K562 (cell line): ENCODE measurements at regions not wholly inside any gene's neighbourhood (a gene's known extent, or its start where the extent isn't known, plus 50 kb on each side); places are given as distances from the start of the nearest gene placed in this dataset.

Experiments
- ATAC-seq: fragments of 200-7000 bp; cut with Tn5 transposase; 3 replicates; pipeline ENCODE4 v1.9.1; 2020; ENCODE audit warnings: moderate library complexity
- BruUV-seq: library from RNA; stranded (reverse); fragments of 400-500 nt; replicated peaks from 2 replicates; lab custom pipeline; 2021; lab: Mats Ljungman, UMichigan
- CTCF ChIA-PET: fragments of 300-600 bp; formaldehyde crosslinking; extraction: SDS; loops from one replicate; lab custom pipeline; 2021; ENCODE audit warnings: low intra/inter-chr PET ratio; lab: Yijun Ruan, JAX
- POLR2A ChIA-PET: fragments of 300-600, 350-650 bp; sonication (Branson Sonifier 250); formaldehyde crosslinking; extraction: SDS; loops from one replicate; lab custom pipeline; 2021; ENCODE audit warnings: antibody characterized with exemption, inconsistent platforms; lab: Yijun Ruan, JAX
- DNase-seq, 4 experiments: peaks; one replicate each; pipeline versions ENCODE4 v3.0.0 to v3.0.0-alpha.2; 2011 to 2018; ENCODE audit warnings: low spot score in 3 of 4, mixed read lengths in 3 of 4; ENCODE audit errors: extremely low read depth in 1 of 4
- FAIRE-seq: peaks from 2 replicates; lab custom pipeline; 2011; peaks lifted over from hg19 to GRCh38; lab: Jason Lieb, UNC
- H2AFZ ChIP-seq: 2 replicates; pipeline ENCODE4 v1.6.0; 2011; ENCODE audit warnings: low read depth, low read length, control low read depth, inconsistent platforms
- H3K27ac ChIP-seq: fragments of 200-600 bp; 3 replicates; pipeline ENCODE4 v1.8.0; 2011; ENCODE audit warnings: low read depth, mild to moderate bottlenecking, control low read depth, inconsistent platforms, low read length, moderate library complexity, mixed read lengths; ENCODE audit errors: extremely low read depth
- H3K27me3 ChIP-seq, 2 experiments: fragments of 300-600 bp in 1 of 2; 2 replicates in 1 of 2; 3 replicates in 1 of 2; pipeline versions ENCODE4 v1.6.0 to v1.8.0; 2011; ENCODE audit warnings: inconsistent platforms in 2 of 2, low read length in 2 of 2, mild to moderate bottlenecking in 1 of 2, mixed read lengths in 1 of 2, moderate library complexity in 1 of 2; ENCODE audit not compliant: control insufficient read depth in 2 of 2, insufficient read depth in 2 of 2
- H3K36me3 ChIP-seq: fragments of 300-600 bp; 3 replicates; pipeline ENCODE4 v1.8.0; 2011; ENCODE audit warnings: mild to moderate bottlenecking, low read length, inconsistent platforms; ENCODE audit not compliant: control insufficient read depth, insufficient read depth
- H3K4me1 ChIP-seq, 2 experiments: fragments of 200-600 bp in 1 of 2; replicated peaks in 1 of 2; 2 replicates in 1 of 2; 3 replicates in 1 of 2; pipeline versions ENCODE4 v1.5.1 to v1.8.0; 2011; ENCODE audit warnings: inconsistent platforms in 2 of 2, low read length in 2 of 2, mild to moderate bottlenecking in 1 of 2, mixed read lengths in 1 of 2, moderate library complexity in 1 of 2; ENCODE audit not compliant: control insufficient read depth in 2 of 2, insufficient read depth in 2 of 2
- H3K4me2 ChIP-seq: 2 replicates; pipeline ENCODE4 v1.6.1; 2011; ENCODE audit warnings: low read length, control low read depth, inconsistent platforms, mixed read lengths; ENCODE audit not compliant: insufficient read depth
- H3K4me3 ChIP-seq: fragments of 200-600 bp; sonication (generic), shearing (Covaris generic); 2 replicates; pipeline ENCODE4 v1.5.1; 2016; ENCODE audit warnings: control low read depth, inconsistent platforms
- H3K79me2 ChIP-seq: fragments of 200-600 bp; 3 replicates; pipeline ENCODE4 v1.8.0; 2011; ENCODE audit warnings: low read length, inconsistent platforms; ENCODE audit not compliant: control insufficient read depth, insufficient read depth
- H3K9ac ChIP-seq, 2 experiments: 2 replicates each; pipeline versions ENCODE4 v1.6.0 to v1.6.1; 2011; ENCODE audit warnings: low read depth in 2 of 2, low read length in 2 of 2, control low read depth in 1 of 2, inconsistent platforms in 1 of 2, mild to moderate bottlenecking in 1 of 2, mixed read lengths in 1 of 2; ENCODE audit not compliant: insufficient read depth in 1 of 2
- H3K9me1 ChIP-seq: one replicate; pipeline ENCODE4 v1.6.0; 2011; ENCODE audit warnings: inconsistent platforms, mild to moderate bottlenecking, low read length, moderate library complexity; ENCODE audit not compliant: control insufficient read depth, insufficient read depth
- H3K9me3 ChIP-seq: replicated peaks from 2 replicates; pipeline ENCODE4 v1.5.1; 2011; ENCODE audit warnings: low read depth, low read length, inconsistent platforms; ENCODE audit not compliant: control insufficient read depth, insufficient read depth
- H4K20me1 ChIP-seq: replicated peaks from 2 replicates; pipeline ENCODE4 v1.6.1; 2011; ENCODE audit warnings: low read length, inconsistent platforms, mixed read lengths; ENCODE audit not compliant: control insufficient read depth, insufficient read depth
- BMI1 ChIP-seq: fragments of 150-350 bp; IDR thresholded peaks from 2 replicates; pipeline ENCODE4 v1.6.1; 2014; ENCODE audit warnings: low read length
- CBX3 ChIP-seq, 2 experiments: IDR thresholded peaks; 1 replicate in 1 of 2; 2 replicates in 1 of 2; pipeline ENCODE4 v1.6.1; 2012; ENCODE audit warnings: inconsistent platforms in 2 of 2, low read length in 2 of 2, borderline replicate concordance in 1 of 2, control low read depth in 1 of 2
- FOXM1 ChIP-seq, 2 experiments: fragments of 450-650 bp in 1 of 2; sonication (generic) in 1 of 2; formaldehyde crosslinking in 1 of 2; IDR thresholded peaks; 2 replicates each; pipeline versions ENCODE4 v1.6.1 to v1.9.0; 2017 to 2022; ENCODE audit warnings: low read depth in 2 of 2, mild to moderate bottlenecking in 2 of 2, missing genetic modification reagents in 1 of 2, moderate library complexity in 1 of 2
- KLF13 ChIP-seq: fragments of 450-650 bp; IDR thresholded peaks from 2 replicates; pipeline ENCODE4 v1.6.1; 2016; ENCODE audit warnings: missing genetic modification characterization, low read depth, mild to moderate bottlenecking, missing compliant biosample characterization, moderate library complexity, borderline replicate concordance
- MAFK ChIP-seq: IDR thresholded peaks from 2 replicates; pipeline ENCODE4 v1.6.1; 2011; ENCODE audit warnings: low read length, improper control_type of control experiment
- MIER1 ChIP-seq: fragments of 450-650 bp; IDR thresholded peaks from 2 replicates; pipeline ENCODE4 v1.6.1; 2016; ENCODE audit warnings: antibody characterized with exemption, mild to moderate bottlenecking, low read depth
- MTA2 ChIP-seq: fragments of 450-650 bp; IDR thresholded peaks from 2 replicates; pipeline ENCODE4 v1.6.1; 2016; ENCODE audit warnings: low read depth
- MYC ChIP-seq, 2 experiments: fragments of 250-450 bp in 1 of 2; sonication (Bioruptor Pico) in 1 of 2; IDR thresholded peaks; 2 replicates each; pipeline versions ENCODE4 v1.5.1 to v1.6.1; 2012 to 2021; ENCODE audit warnings: low read depth in 2 of 2, borderline replicate concordance in 1 of 2, improper control_type of control experiment in 1 of 2, low read length in 1 of 2, mild to moderate bottlenecking in 1 of 2, moderate library complexity in 1 of 2
- PTBP1 ChIP-seq: fragments of 200-400 bp; formaldehyde crosslinking; IDR thresholded peaks from 2 replicates; pipeline ENCODE4 v1.6.1; 2017; ENCODE audit warnings: low read depth, low read length
- SMARCC2 ChIP-seq: fragments of 450-650 bp; IDR thresholded peaks from 2 replicates; pipeline ENCODE4 v1.6.1; 2017; ENCODE audit warnings: antibody characterized with exemption, moderate library complexity, mild to moderate bottlenecking, low read depth
- TAF1 ChIP-seq: IDR thresholded peaks from 2 replicates; pipeline ENCODE4 v1.6.1; 2011; ENCODE audit warnings: mild to moderate bottlenecking, low read length, moderate library complexity; ENCODE audit not compliant: insufficient read depth, control insufficient read depth, severe bottlenecking; ENCODE audit errors: extremely low read depth
- ZBED1 ChIP-seq: IDR thresholded peaks from 2 replicates; pipeline ENCODE4 v1.6.1; 2014
- ZNF79 ChIP-seq: fragments of 250-450 bp; sonication (Bioruptor Pico); IDR thresholded peaks from 2 replicates; pipeline ENCODE4 v1.4.0; 2020; ENCODE audit warnings: low read depth, mild to moderate bottlenecking, moderate library complexity
- ZZZ3 ChIP-seq: fragments of 450-650 bp; IDR thresholded peaks from 2 replicates; pipeline ENCODE4 v1.6.1; 2016; ENCODE audit warnings: antibody characterized with exemption, mild to moderate bottlenecking, moderate library complexity
- WGBS: fragments of 100-300 bp; shearing (Covaris generic); methylation state at CpG from one replicate; pipeline ENCODE4 v1.1.6; 2016; ENCODE audit warnings: low coverage, mixed read lengths; ENCODE audit not compliant: insufficient coverage; ENCODE audit errors: missing lambda C conversion rate; 5-methylcytosine and 5-hydroxymethylcytosine counted together
- in situ Hi-C: fragments of 300-500 bp; cut with MboI; formaldehyde crosslinking; loops from 4 replicates; pipeline ENCODE4 v1.15.0; 2018; ENCODE audit warnings: inconsistent platforms, mixed read lengths
- intact Hi-C: fragments of 100-400 bp; cut with micrococcal nuclease; formaldehyde crosslinking; loops from 2 replicates; pipeline ENCODE4 v1.14.2; 2022
- TF ChIP-seq, protein P1 (sequence below): fragments of 250-450 bp; sonication (Bioruptor Pico); IDR thresholded peaks from 2 replicates; pipeline ENCODE4 v1.5.0; 2020; ENCODE audit warnings: mild to moderate bottlenecking, borderline replicate concordance

DNA sequence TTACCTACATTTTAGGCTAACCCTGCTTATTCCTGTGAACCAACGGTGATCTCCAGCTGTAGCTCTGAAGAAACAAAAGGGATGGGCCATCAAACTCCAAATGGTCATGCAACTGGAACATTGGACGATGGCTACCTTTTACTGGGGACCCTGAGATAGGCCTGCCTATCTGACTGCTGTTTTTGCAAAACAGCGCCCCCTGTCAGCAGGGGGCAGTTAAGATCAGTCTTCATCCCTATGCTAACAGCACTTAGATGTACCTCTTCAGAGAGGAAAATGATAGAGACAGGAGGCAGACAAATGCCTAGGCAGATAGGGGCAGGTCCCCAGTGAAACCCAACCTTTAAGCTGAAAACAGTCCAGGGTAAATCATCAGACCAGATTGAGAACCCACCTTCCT is 1085.4 kb upstream of the SORCS1 start:
- Histone ChIP-seq H3K79me2 (no peaks in the 10 kb centered on the region), H3K36me3 (no peaks in the 10 kb centered on the region), H3K27ac (no peak overlapping the region), H3K4me3 (no peak overlapping the region), H3K9ac (no peak overlapping the region), H4K20me1 (no peaks in the 10 kb centered on the region), H3K4me1 (no peaks in the 10 kb centered on the region), H3K27me3 (no peaks in the 10 kb centered on the region), H3K9me3 (no peaks in the 10 kb centered on the region), H2AFZ (no peak overlapping the region), H3K4me2 (no peak overlapping the region), H3K9me1 (no peaks in the 10 kb centered on the region)
- FAIRE-seq = no peak
- ATAC-seq = no peak
- intact Hi-C loops (no loop called here), in situ Hi-C loops (no loop called here)
- BruUV-seq = no TSS peak
- CTCF ChIA-PET = no interaction called here
- peak in 3 of 4 experiments; percentile 2 to 11 (median 7) for DNase-seq
- POLR2A ChIA-PET = no interaction called here
- no peak for TF ChIP-seq ZZZ3
- no peak for TF ChIP-seq TAF1
- TF ChIP-seq CBX3 (IDR thresholded peaks at IDR 0.05; ENCODE audit: borderline replicate concordance in 1 of 2, low read length in 2 of 2) = no peak
- TF ChIP-seq FOXM1 (IDR thresholded peaks at IDR 0.05; ENCODE audit: low read depth) = no peak
- TF ChIP-seq FOXM1 (CRISPR knock-in tag; IDR thresholded peaks at IDR 0.05; ENCODE audit: low read depth) = no peak
- no peak for TF ChIP-seq MIER1
- no peak for TF ChIP-seq MTA2
- TF ChIP-seq PTBP1 = no peak
- no peak for TF ChIP-seq MAFK
- no peak for TF ChIP-seq SMARCC2
- no peak for TF ChIP-seq ZBED1
- TF ChIP-seq MYC (IDR thresholded peaks at IDR 0.05; ENCODE audit: low read depth, low read length) = no peak
- TF ChIP-seq MYC (CRISPR knock-in tag; IDR thresholded peaks at IDR 0.05; ENCODE audit: borderline replicate concordance, low read depth) = no peak
- no peak for TF ChIP-seq KLF13 (tag)
- TF ChIP-seq, protein P1, sequence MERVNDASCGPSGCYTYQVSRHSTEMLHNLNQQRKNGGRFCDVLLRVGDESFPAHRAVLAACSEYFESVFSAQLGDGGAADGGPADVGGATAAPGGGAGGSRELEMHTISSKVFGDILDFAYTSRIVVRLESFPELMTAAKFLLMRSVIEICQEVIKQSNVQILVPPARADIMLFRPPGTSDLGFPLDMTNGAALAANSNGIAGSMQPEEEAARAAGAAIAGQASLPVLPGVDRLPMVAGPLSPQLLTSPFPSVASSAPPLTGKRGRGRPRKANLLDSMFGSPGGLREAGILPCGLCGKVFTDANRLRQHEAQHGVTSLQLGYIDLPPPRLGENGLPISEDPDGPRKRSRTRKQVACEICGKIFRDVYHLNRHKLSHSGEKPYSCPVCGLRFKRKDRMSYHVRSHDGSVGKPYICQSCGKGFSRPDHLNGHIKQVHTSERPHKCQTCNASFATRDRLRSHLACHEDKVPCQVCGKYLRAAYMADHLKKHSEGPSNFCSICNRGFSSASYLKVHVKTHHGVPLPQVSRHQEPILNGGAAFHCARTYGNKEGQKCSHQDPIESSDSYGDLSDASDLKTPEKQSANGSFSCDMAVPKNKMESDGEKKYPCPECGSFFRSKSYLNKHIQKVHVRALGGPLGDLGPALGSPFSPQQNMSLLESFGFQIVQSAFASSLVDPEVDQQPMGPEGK (CRISPR knock-in tag) = no peak
- TF ChIP-seq ZNF79 (CRISPR knock-in tag) = no peak
- TF ChIP-seq BMI1 = no peak
- WGBS = 4% methylated on average over 3 of the region's 3 CpGs
